ENCODE measurements at regions not wholly inside any gene's neighbourhood (a gene's known extent, or its start where the extent isn't known, plus 50 kb on each side); places are given as distances from the start of the nearest gene placed in this dataset.
"Not testable (repeated sequence)": the region's sequence is repeated elsewhere in the genome, so short reads cannot be mapped to it uniquely, and the experiment has no call there.

DNA sequence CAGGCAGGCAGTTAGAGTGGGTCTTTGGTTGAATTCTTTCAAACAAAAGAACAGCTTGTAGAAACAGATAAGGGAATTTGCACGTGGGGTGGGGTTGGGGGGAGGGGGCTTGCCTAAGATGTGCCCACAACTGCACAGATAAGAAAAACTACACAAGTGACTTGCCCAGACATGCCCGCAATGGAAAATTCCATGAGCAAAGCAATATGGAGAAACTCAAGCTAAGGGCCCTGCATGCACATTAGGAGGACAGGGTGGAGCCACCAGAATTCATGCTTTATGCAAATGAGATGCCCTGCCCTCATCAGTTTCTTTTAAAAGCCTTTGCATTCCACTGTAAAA lies 755.6 kb upstream of the MIR17HG start:
- TF ChIP-seq EZH2phosphoT487 (IDR thresholded peaks at IDR 0.05; ENCODE audit: low read depth): no peak
- TF ChIP-seq, protein P1, sequence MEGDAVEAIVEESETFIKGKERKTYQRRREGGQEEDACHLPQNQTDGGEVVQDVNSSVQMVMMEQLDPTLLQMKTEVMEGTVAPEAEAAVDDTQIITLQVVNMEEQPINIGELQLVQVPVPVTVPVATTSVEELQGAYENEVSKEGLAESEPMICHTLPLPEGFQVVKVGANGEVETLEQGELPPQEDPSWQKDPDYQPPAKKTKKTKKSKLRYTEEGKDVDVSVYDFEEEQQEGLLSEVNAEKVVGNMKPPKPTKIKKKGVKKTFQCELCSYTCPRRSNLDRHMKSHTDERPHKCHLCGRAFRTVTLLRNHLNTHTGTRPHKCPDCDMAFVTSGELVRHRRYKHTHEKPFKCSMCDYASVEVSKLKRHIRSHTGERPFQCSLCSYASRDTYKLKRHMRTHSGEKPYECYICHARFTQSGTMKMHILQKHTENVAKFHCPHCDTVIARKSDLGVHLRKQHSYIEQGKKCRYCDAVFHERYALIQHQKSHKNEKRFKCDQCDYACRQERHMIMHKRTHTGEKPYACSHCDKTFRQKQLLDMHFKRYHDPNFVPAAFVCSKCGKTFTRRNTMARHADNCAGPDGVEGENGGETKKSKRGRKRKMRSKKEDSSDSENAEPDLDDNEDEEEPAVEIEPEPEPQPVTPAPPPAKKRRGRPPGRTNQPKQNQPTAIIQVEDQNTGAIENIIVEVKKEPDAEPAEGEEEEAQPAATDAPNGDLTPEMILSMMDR (IDR thresholded peaks at IDR 0.05; ENCODE audit: low read depth, low read length): no peak
- Histone ChIP-seq H3K27ac (ENCODE audit: low read length) (no peak overlapping the region), H3K36me3 (replicated peaks; ENCODE audit: low read depth, low read length) (no peaks in the 10 kb centered on the region), H3K9me3 (ENCODE audit: insufficient read depth, low read length) (peaks cover 3% of the 10 kb centered on the region; the same call in 1 of the 2 replicates), H3K79me2 (ENCODE audit: low read length) (no peaks in the 10 kb centered on the region), H3K27me3 (ENCODE audit: low read depth, low read length) (no peaks in the 10 kb centered on the region), H3K9ac (ENCODE audit: low read length) (no peak overlapping the region), H3K4me3 (ENCODE audit: low read length) (no peak overlapping the region), H2AFZ (ENCODE audit: low read depth, low read length) (no peak overlapping the region), H3K4me1 (ENCODE audit: low read length) (no peaks in the 10 kb centered on the region), H3K4me2 (ENCODE audit: low read length) (no peak overlapping the region), H4K20me1 (ENCODE audit: insufficient read depth, low read length) (no peaks in the 10 kb centered on the region)

DNA sequence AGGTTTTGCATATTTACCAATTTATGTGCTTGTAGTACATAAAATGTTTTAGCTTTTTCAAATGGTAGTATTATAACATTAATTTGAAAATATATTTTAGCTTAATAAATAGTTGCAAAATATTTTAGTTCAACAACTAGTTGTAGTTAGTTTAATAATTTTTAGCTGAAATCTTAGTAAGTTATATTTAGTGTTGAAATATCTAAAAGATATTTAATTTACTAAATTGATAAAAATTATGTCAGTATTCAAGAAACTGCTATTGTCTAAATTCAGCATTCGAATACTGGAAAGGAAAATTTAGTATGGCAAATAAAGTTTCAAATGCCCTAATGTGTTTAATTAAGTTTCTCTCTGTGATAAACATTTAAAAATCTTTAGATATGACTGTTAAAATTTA lies 754.5 kb upstream of the MIR17HG start:
- H3K27ac ChIP-seq (ENCODE audit: low read length): no peak overlapping the region
- no peak overlapping the region for H2AFZ ChIP-seq (ENCODE audit: low read depth, low read length)
- no peak overlapping the region for H3K4me2 ChIP-seq (ENCODE audit: low read length)
- no peak overlapping the region for H3K4me3 ChIP-seq (ENCODE audit: low read length)
- H3K79me2 ChIP-seq (ENCODE audit: low read length): no peaks in the 10 kb centered on the region
- H3K4me1 ChIP-seq (ENCODE audit: low read length): no peaks in the 10 kb centered on the region
- no peaks in the 10 kb centered on the region for H3K36me3 ChIP-seq (replicated peaks; ENCODE audit: low read depth, low read length)
- H3K9me3 ChIP-seq (ENCODE audit: insufficient read depth, low read length): peaks cover 3% of the 10 kb centered on the region; the same call in 1 of the 2 replicates
- no peak overlapping the region for H3K9ac ChIP-seq (ENCODE audit: low read length)
- TF ChIP-seq, protein P1 (IDR thresholded peaks at IDR 0.05; ENCODE audit: low read depth, low read length): no peak
- TF ChIP-seq EZH2phosphoT487 (IDR thresholded peaks at IDR 0.05; ENCODE audit: low read depth): no peak
- no peaks in the 10 kb centered on the region for H4K20me1 ChIP-seq (ENCODE audit: insufficient read depth, low read length)
- H3K27me3 ChIP-seq (ENCODE audit: low read depth, low read length): no peaks in the 10 kb centered on the region

DNA sequence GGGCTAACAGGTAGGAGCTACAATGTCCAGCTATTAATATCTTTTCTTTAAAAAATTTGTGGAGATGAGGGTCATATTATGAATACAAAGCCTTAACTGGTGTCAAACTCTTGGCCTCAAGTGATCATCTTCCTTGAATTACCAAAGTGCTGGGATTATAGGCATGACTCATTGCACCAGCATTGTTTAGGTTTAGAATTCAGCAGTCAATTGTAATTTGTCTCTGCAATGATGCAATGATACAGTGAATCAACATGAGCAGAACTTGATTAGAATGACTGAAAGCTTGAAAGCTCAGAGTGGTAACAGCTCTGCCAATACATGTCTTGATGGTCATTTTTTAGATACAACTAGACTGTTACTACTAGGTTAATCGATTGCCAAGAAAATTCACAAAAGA lies 752.8 kb upstream of the MIR17HG start:
- H2AFZ ChIP-seq (ENCODE audit: low read depth, low read length): no peak overlapping the region

DNA sequence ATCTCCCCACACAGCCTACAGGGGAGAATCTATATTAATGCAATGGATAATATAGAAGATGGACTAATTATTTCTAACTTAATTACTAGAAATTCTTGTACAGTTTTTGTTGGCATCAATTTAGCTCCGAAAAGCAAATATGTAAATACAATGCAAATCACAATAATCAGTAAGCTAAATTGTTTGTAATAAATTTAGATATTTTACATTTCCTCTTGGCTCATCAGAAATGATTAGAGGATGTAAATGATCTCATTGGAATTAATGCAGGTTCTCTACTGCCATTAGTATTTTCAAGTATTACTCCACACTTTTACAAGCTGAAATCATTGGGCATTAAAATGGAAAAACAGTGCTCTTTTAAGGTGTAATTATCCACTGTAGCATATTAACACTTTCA lies 741.8 kb upstream of the MIR17HG start:
- Histone ChIP-seq H3K4me1 (ENCODE audit: low read length) (no peaks in the 10 kb centered on the region), H4K20me1 (ENCODE audit: insufficient read depth, low read length) (no peaks in the 10 kb centered on the region), H3K9ac (ENCODE audit: low read length) (no peak overlapping the region), H3K79me2 (ENCODE audit: low read length) (no peaks in the 10 kb centered on the region), H3K27ac (ENCODE audit: low read length) (no peak overlapping the region), H3K4me2 (ENCODE audit: low read length) (no peak overlapping the region), H3K27me3 (ENCODE audit: low read depth, low read length) (no peaks in the 10 kb centered on the region), H3K4me3 (ENCODE audit: low read length) (no peak overlapping the region), H3K9me3 (ENCODE audit: insufficient read depth, low read length) (no peaks in the 10 kb centered on the region), H3K36me3 (replicated peaks; ENCODE audit: low read depth, low read length) (no peaks in the 10 kb centered on the region), H2AFZ (ENCODE audit: low read depth, low read length) (no peak overlapping the region)
- TF ChIP-seq, protein P1 (IDR thresholded peaks at IDR 0.05; ENCODE audit: low read depth, low read length): no peak
- no peak for TF ChIP-seq EZH2phosphoT487 (IDR thresholded peaks at IDR 0.05; ENCODE audit: low read depth)

More for the DNA sequence above, 752.8 kb upstream of the MIR17HG start:
- no peaks in the 10 kb centered on the region for H3K27me3 ChIP-seq (ENCODE audit: low read depth, low read length)
- H3K36me3 ChIP-seq (replicated peaks; ENCODE audit: low read depth, low read length): no peaks in the 10 kb centered on the region
- no peak overlapping the region for H3K9ac ChIP-seq (ENCODE audit: low read length)
- H3K27ac ChIP-seq (ENCODE audit: low read length): no peak overlapping the region
- no peak overlapping the region for H3K4me3 ChIP-seq (ENCODE audit: low read length)
- TF ChIP-seq, protein P1 (IDR thresholded peaks at IDR 0.05; ENCODE audit: low read depth, low read length): no peak
- TF ChIP-seq EZH2phosphoT487 (IDR thresholded peaks at IDR 0.05; ENCODE audit: low read depth): no peak
- H3K4me1 ChIP-seq (ENCODE audit: low read length): no peaks in the 10 kb centered on the region
- no peak overlapping the region for H3K4me2 ChIP-seq (ENCODE audit: low read length)
- no peaks in the 10 kb centered on the region for H3K79me2 ChIP-seq (ENCODE audit: low read length)
- H3K9me3 ChIP-seq (ENCODE audit: insufficient read depth, low read length): peaks cover 3% of the 10 kb centered on the region; the same call in 1 of the 2 replicates
- no peaks in the 10 kb centered on the region for H4K20me1 ChIP-seq (ENCODE audit: insufficient read depth, low read length)

DNA sequence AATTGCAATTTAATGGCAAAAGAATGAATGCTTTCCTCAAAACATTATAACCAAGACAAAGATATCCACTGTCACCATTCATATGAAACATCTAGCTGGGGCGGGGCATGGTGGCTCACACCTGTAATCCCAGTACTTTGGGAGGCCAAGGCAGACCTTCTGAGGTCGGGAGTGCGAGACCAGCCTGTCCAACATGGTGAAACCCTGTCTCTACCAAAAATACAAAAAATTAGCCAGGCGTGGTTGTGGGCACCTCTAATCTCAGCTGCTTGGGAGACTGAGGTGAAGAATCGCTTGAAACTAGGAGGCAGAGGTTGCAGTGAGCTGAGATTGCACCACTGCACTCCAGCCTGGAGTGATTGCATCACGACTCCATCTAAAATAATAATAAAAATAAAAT lies 740.6 kb upstream of the MIR17HG start:
- not testable (repeated sequence) for H3K27me3 ChIP-seq (ENCODE audit: low read depth, low read length); H3K27ac ChIP-seq (ENCODE audit: low read length); H2AFZ ChIP-seq (ENCODE audit: low read depth, low read length); H3K4me3 ChIP-seq (ENCODE audit: low read length); H3K9ac ChIP-seq (ENCODE audit: low read length); H3K4me1 ChIP-seq (ENCODE audit: low read length); H3K9me3 ChIP-seq (ENCODE audit: insufficient read depth, low read length); H3K79me2 ChIP-seq (ENCODE audit: low read length); H3K36me3 ChIP-seq (replicated peaks; ENCODE audit: low read depth, low read length); H3K4me2 ChIP-seq (ENCODE audit: low read length); H4K20me1 ChIP-seq (ENCODE audit: insufficient read depth, low read length)

Data from OCI-LY3 (cell line).